ENCODE measurements at regions not wholly inside any gene's neighbourhood (a gene's known extent, or its start where the extent isn't known, plus 50 kb on each side); places are given as distances from the start of the nearest gene placed in this dataset.

DNA sequence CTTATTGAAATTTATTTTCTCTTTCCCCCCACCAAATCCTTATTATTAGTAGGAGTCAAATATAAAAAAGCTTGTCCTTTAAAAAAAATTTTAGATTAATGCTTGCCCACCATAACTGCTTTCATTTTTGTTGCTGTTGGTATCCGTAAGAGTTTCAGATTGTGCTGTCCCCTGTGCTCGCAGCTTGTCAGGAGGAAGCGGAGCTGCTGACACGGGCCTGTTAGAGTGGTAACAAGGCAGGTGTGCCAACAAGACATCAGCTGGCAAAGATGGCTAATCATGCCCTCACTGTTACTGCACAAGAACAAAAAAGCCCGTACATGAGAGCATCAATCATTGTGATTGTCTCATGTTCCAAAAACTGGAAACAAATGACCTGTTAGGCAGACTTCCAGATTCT, 148.4 kb downstream of the ALG10B start:
- TF ChIP-seq, protein P1, sequence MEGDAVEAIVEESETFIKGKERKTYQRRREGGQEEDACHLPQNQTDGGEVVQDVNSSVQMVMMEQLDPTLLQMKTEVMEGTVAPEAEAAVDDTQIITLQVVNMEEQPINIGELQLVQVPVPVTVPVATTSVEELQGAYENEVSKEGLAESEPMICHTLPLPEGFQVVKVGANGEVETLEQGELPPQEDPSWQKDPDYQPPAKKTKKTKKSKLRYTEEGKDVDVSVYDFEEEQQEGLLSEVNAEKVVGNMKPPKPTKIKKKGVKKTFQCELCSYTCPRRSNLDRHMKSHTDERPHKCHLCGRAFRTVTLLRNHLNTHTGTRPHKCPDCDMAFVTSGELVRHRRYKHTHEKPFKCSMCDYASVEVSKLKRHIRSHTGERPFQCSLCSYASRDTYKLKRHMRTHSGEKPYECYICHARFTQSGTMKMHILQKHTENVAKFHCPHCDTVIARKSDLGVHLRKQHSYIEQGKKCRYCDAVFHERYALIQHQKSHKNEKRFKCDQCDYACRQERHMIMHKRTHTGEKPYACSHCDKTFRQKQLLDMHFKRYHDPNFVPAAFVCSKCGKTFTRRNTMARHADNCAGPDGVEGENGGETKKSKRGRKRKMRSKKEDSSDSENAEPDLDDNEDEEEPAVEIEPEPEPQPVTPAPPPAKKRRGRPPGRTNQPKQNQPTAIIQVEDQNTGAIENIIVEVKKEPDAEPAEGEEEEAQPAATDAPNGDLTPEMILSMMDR (IDR thresholded peaks at IDR 0.05): no peak
- TF ChIP-seq POLR2A (IDR thresholded peaks at IDR 0.05): no peak
